ENCODE measurements at regions not wholly inside any gene's neighbourhood (a gene's known extent, or its start where the extent isn't known, plus 50 kb on each side); places are given as distances from the start of the nearest gene placed in this dataset.

DNA sequence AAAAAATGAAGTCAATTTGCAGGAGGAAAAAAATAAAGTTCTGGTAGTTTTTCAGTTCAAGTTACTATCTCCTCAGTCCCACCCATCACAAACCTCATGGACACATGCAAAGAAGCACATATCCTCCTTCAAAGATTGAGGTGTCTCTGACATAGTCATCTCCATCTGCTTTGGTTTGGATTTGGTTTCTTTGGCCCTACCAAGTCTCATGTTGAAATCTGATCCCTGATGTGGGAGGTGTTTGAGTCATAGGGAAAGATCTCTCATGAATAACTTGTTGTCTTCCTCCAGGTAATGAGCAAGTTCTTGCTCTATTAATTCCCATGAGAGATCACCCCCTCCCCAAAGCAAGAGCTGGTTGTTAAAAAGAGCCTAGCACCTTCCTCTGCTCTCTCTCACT lies 446.8 kb downstream of the IGSF11 start (continued):
- TF ChIP-seq FOSL1 (IDR thresholded peaks at IDR 0.05; ENCODE audit: insufficient read depth, low read depth, low read length) (no peak), TBP (IDR thresholded peaks at IDR 0.05; ENCODE audit: low read depth, low read length) (no peak), CREB1 (IDR thresholded peaks at IDR 0.05) (no peak), EZH2 (IDR thresholded peaks at IDR 0.05; ENCODE audit: low read depth, low read length, severe bottlenecking) (no peak), POLR2A (IDR thresholded peaks at IDR 0.05; ENCODE audit: control extremely low read depth in 1 of 2, low read depth in 2 of 2, low read length in 2 of 2) (no peak), POU5F1 (IDR thresholded peaks at IDR 0.05; ENCODE audit: low read depth, low read length) (no peak)
